ENCODE measurements at regions not wholly inside any gene's neighbourhood (a gene's known extent, or its start where the extent isn't known, plus 50 kb on each side); places are given as distances from the start of the nearest gene placed in this dataset.

DNA sequence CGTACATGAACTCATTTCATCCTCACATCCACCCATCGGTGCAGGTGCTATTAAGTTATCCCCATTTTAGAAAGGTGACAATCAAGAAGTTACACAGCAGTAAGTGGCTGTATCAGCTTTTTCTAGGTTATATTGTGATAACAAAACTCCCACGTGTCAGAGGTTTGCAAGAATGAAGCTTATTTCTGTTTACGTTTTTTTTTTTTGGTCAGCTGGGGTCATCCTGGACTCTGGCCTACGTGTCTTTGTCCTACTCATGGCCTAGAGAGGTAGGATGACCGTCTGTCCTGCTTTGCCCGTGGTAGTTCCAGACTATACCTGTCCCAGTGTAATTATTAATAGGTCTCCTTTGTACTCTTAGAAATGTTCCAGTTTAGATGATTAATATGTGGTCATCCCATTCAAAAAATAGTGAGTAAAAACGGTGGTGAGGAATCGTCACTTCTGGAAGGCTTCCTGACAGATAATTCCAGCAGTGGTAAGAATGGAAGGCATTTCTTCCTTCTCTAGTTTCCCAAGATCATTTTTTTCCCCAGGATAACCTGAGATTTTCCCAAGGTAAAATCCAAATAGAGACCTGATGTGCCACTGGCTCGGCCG lies 64.2 kb upstream of the KIF26B start:
- no peak for TF ChIP-seq POLR2AphosphoS5 (IDR thresholded peaks at IDR 0.05; ENCODE audit: borderline replicate concordance, low read depth, low read length)
- no peak for TF ChIP-seq EZH2 (IDR thresholded peaks at IDR 0.05)

All from SK-N-MC (cell line).